Panc1 (cell line): ENCODE measurements at regions not wholly inside any gene's neighbourhood (a gene's known extent, or its start where the extent isn't known, plus 50 kb on each side); places are given as distances from the start of the nearest gene placed in this dataset.

Experiments
- ATAC-seq: fragments of 200-7000 bp; cut with Tn5 transposase; 2 replicates; pipeline ENCODE4 v1.9.1; 2020; ENCODE audit warnings: mild to moderate bottlenecking, moderate library complexity
- BruUV-seq: library from RNA; stranded (reverse); fragments of 400-500 nt; replicated peaks from 2 replicates; lab custom pipeline; 2021; lab: Mats Ljungman, UMichigan
- CTCF ChIA-PET: fragments of 300-600 bp; sonication (Branson Sonifier 250); formaldehyde crosslinking; loops from one replicate; lab custom pipeline; 2022; ENCODE audit warnings: antibody characterized with exemption; lab: Charles Lee
- POLR2A ChIA-PET: fragments of 300-600 bp; sonication (Branson Sonifier 250); formaldehyde crosslinking; loops from one replicate; lab custom pipeline; 2022; ENCODE audit warnings: antibody characterized with exemption; lab: Charles Lee
- DNase-seq: peaks from one replicate; pipeline ENCODE4 v3.0.0-alpha.2; 2010; ENCODE audit warnings: low read depth, low spot score
- H3K27ac ChIP-seq: 2 replicates; pipeline ENCODE4 v1.5.1; 2011; ENCODE audit warnings: mild to moderate bottlenecking, low read length, inconsistent platforms
- H3K27me3 ChIP-seq: fragments of 200-500 bp; sonication (Bioruptor generic); 2 replicates; pipeline ENCODE4 v1.6.0; 2014; ENCODE audit warnings: low read length, inconsistent platforms; ENCODE audit not compliant: control insufficient read depth, insufficient read depth
- H3K36me3 ChIP-seq: fragments of 200-500 bp; sonication (Bioruptor generic); 2 replicates; pipeline ENCODE4 v1.5.1; 2014; ENCODE audit warnings: inconsistent platforms, mild to moderate bottlenecking, low read length, moderate library complexity; ENCODE audit not compliant: control insufficient read depth, insufficient read depth
- H3K4me1 ChIP-seq: 2 replicates; pipeline ENCODE4 v1.5.1; 2011; ENCODE audit warnings: inconsistent platforms, mild to moderate bottlenecking, low read length, moderate library complexity; ENCODE audit not compliant: control insufficient read depth, insufficient read depth
- H3K4me3 ChIP-seq, 2 experiments: 2 replicates each; pipeline ENCODE4 v1.5.1; 2011 to 2012; ENCODE audit warnings: low read depth in 2 of 2, low read length in 2 of 2, mild to moderate bottlenecking in 2 of 2, inconsistent platforms in 1 of 2, moderate library complexity in 1 of 2
- H3K9me3 ChIP-seq: fragments of 200-500 bp; sonication (Bioruptor generic); 2 replicates; pipeline ENCODE4 v1.5.1; 2014; ENCODE audit warnings: low read depth, mild to moderate bottlenecking, inconsistent platforms, low read length, moderate library complexity; ENCODE audit not compliant: control insufficient read depth, insufficient read depth
- POLR2AphosphoS5 ChIP-seq: IDR thresholded peaks from 2 replicates; pipeline ENCODE4 v1.6.1; 2012; ENCODE audit warnings: mild to moderate bottlenecking, low read depth, low read length, moderate library complexity
- SIN3A ChIP-seq: IDR thresholded peaks from 2 replicates; pipeline ENCODE4 v1.6.1; 2012; ENCODE audit warnings: low read depth, mild to moderate bottlenecking, low read length, moderate library complexity, borderline replicate concordance; ENCODE audit not compliant: insufficient read depth
- TCF7L2 ChIP-seq: IDR thresholded peaks from 2 replicates; pipeline ENCODE4 v1.6.1; 2011; ENCODE audit warnings: mild to moderate bottlenecking, low read depth, low read length, inconsistent platforms
- in situ Hi-C: cut with HindIII; loops from 2 replicates; pipeline ENCODE4 v1.10.0; 2016; ENCODE audit warnings: low sequenced_read_pairs, low pct_unique_long_range_greater_than_20kb
- intact Hi-C: fragments of 100-400 bp; cut with micrococcal nuclease; formaldehyde crosslinking; loops from one replicate; pipeline ENCODE4 v1.10.0; 2022; ENCODE audit not compliant: unreplicated experiment
- TF ChIP-seq, protein P1 (sequence below), 2 experiments: IDR thresholded peaks; 2 replicates each; pipeline ENCODE4 v1.6.1; 2011 to 2012; ENCODE audit warnings: low read depth in 2 of 2, control low read depth in 1 of 2, low read length in 1 of 2, mild to moderate bottlenecking in 1 of 2, moderate library complexity in 1 of 2; ENCODE audit not compliant: insufficient read depth in 1 of 2
- TF ChIP-seq, protein P2 (sequence below): fragments of 450-650 bp; IDR thresholded peaks from 2 replicates; pipeline ENCODE4 v1.5.1; 2017; ENCODE audit warnings: mild to moderate bottlenecking

GRCh38 chr6:143609972-143610371 lies 67.8 kb upstream of the PHACTR2 start:
- H3K27ac ChIP-seq: no peak overlapping the region

GRCh38 chr6:143609501-143609900 lies 68.3 kb upstream of the PHACTR2 start:
- intact Hi-C loops: no loop called here
- H3K27me3 ChIP-seq: no peaks in the 10 kb centered on the region
- POLR2A ChIA-PET: no interaction called here
- DNase-seq: no peak
- no TSS peak for BruUV-seq
- TF ChIP-seq, protein P1, sequence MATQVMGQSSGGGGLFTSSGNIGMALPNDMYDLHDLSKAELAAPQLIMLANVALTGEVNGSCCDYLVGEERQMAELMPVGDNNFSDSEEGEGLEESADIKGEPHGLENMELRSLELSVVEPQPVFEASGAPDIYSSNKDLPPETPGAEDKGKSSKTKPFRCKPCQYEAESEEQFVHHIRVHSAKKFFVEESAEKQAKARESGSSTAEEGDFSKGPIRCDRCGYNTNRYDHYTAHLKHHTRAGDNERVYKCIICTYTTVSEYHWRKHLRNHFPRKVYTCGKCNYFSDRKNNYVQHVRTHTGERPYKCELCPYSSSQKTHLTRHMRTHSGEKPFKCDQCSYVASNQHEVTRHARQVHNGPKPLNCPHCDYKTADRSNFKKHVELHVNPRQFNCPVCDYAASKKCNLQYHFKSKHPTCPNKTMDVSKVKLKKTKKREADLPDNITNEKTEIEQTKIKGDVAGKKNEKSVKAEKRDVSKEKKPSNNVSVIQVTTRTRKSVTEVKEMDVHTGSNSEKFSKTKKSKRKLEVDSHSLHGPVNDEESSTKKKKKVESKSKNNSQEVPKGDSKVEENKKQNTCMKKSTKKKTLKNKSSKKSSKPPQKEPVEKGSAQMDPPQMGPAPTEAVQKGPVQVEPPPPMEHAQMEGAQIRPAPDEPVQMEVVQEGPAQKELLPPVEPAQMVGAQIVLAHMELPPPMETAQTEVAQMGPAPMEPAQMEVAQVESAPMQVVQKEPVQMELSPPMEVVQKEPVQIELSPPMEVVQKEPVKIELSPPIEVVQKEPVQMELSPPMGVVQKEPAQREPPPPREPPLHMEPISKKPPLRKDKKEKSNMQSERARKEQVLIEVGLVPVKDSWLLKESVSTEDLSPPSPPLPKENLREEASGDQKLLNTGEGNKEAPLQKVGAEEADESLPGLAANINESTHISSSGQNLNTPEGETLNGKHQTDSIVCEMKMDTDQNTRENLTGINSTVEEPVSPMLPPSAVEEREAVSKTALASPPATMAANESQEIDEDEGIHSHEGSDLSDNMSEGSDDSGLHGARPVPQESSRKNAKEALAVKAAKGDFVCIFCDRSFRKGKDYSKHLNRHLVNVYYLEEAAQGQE (IDR thresholded peaks at IDR 0.05; ENCODE audit: insufficient read depth in 1 of 2, low read depth in 2 of 2, low read length in 1 of 2): no peak
- TF ChIP-seq POLR2AphosphoS5 (no peak), SIN3A (no peak), TCF7L2 (no peak)
- TF ChIP-seq, protein P2, sequence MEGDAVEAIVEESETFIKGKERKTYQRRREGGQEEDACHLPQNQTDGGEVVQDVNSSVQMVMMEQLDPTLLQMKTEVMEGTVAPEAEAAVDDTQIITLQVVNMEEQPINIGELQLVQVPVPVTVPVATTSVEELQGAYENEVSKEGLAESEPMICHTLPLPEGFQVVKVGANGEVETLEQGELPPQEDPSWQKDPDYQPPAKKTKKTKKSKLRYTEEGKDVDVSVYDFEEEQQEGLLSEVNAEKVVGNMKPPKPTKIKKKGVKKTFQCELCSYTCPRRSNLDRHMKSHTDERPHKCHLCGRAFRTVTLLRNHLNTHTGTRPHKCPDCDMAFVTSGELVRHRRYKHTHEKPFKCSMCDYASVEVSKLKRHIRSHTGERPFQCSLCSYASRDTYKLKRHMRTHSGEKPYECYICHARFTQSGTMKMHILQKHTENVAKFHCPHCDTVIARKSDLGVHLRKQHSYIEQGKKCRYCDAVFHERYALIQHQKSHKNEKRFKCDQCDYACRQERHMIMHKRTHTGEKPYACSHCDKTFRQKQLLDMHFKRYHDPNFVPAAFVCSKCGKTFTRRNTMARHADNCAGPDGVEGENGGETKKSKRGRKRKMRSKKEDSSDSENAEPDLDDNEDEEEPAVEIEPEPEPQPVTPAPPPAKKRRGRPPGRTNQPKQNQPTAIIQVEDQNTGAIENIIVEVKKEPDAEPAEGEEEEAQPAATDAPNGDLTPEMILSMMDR: no peak
- in situ Hi-C loops: no loop called here
- CTCF ChIA-PET: no interaction called here
- H3K27ac ChIP-seq: no peak overlapping the region
- 0 out of 2 replicates have a peak, but pooled peaks cover 3% of the 10 kb centered on the region for H3K4me1 ChIP-seq
- no peaks in the 10 kb centered on the region for H3K9me3 ChIP-seq
- ATAC-seq: no peak
- H3K36me3 ChIP-seq: no peaks in the 10 kb centered on the region
- H3K4me3 ChIP-seq: no peak overlapping the region

More at GRCh38 chr6:143609972-143610371, 67.8 kb upstream of the PHACTR2 start:
- ATAC-seq (no peak), DNase-seq (no peak)
- Histone ChIP-seq H3K27me3 (no peaks in the 10 kb centered on the region), H3K9me3 (no peaks in the 10 kb centered on the region), H3K4me3 (no peak overlapping the region), H3K4me1 (0 out of 2 replicates have a peak, but pooled peaks cover 3% of the 10 kb centered on the region), H3K36me3 (no peaks in the 10 kb centered on the region)
- TF ChIP-seq POLR2AphosphoS5 (no peak), SIN3A (no peak), TCF7L2 (no peak)
- TF ChIP-seq, protein P2: no peak
- TF ChIP-seq, protein P1 (IDR thresholded peaks at IDR 0.05; ENCODE audit: insufficient read depth in 1 of 2, low read depth in 2 of 2, low read length in 1 of 2): no peak
- no TSS peak for BruUV-seq
- ChIA-PET CTCF (no interaction called here), POLR2A (no interaction called here)
- in situ Hi-C loops: no loop called here
- intact Hi-C loops: no loop called here
